EL (cell line): ENCODE measurements at regions not wholly inside any gene's neighbourhood (a gene's known extent, or its start where the extent isn't known, plus 50 kb on each side); places are given as distances from the start of the nearest gene placed in this dataset.
"Not testable (repeated sequence)": the region's sequence is repeated elsewhere in the genome, so short reads cannot be mapped to it uniquely, and the experiment has no call there.

Source experiments
- DNase-seq: peaks from one replicate; pipeline ENCODE4 v3.0.0-alpha.2; 2016

- DNase-seq: not testable (repeated sequence)
Measured at GRCh38 chr5:67864335-67864734, 351.2 kb upstream of the PIK3R1 start.

GRCh38 chr5:67858471-67859031, 357.0 kb upstream of the PIK3R1 start:
- no peak for DNase-seq

GRCh38 chr5:67857502-67857901, 358.1 kb upstream of the PIK3R1 start:
- no peak for DNase-seq

- DNase-seq: no peak
Measured at GRCh38 chr5:67855523-67855922, 360.0 kb upstream of the PIK3R1 start.

- DNase-seq: not testable (repeated sequence)
Measured at GRCh38 chr5:67850906-67851305, 364.6 kb upstream of the PIK3R1 start.

GRCh38 chr5:67844924-67845323, 370.6 kb upstream of the PIK3R1 start:
- DNase-seq: no peak

- peak; percentile 39 for DNase-seq
Measured at GRCh38 chr5:67842806-67843205, 372.8 kb upstream of the PIK3R1 start.

- DNase-seq: not testable (repeated sequence)
Measured at GRCh38 chr5:67837225-67837624, 378.3 kb upstream of the PIK3R1 start.

GRCh38 chr5:67836496-67836895, 379.1 kb upstream of the PIK3R1 start:
- DNase-seq: not testable (repeated sequence)

- DNase-seq: no peak
Measured at GRCh38 chr5:67831048-67831447, 384.5 kb upstream of the PIK3R1 start.

GRCh38 chr5:67827541-67827940, 388.0 kb upstream of the PIK3R1 start:
- no peak for DNase-seq

- no peak for DNase-seq
Measured at GRCh38 chr5:67824852-67825251, 390.7 kb upstream of the PIK3R1 start.

- DNase-seq: no peak
Measured at GRCh38 chr5:67817652-67818051, 397.9 kb upstream of the PIK3R1 start.

- no peak for DNase-seq
Measured at GRCh38 chr5:67816456-67816855, 399.1 kb upstream of the PIK3R1 start.

GRCh38 chr5:67815455-67816391, 399.8 kb upstream of the PIK3R1 start:
- DNase-seq: no peak

- no peak for DNase-seq
Measured at GRCh38 chr5:67814569-67815311, 400.8 kb upstream of the PIK3R1 start.

- no peak for DNase-seq
Measured at GRCh38 chr5:67813877-67814539, 401.5 kb upstream of the PIK3R1 start.

- DNase-seq: no peak
Measured at GRCh38 chr5:67809589-67809988, 406.0 kb upstream of the PIK3R1 start.

- no peak for DNase-seq
Measured at GRCh38 chr5:67808340-67808739, 407.2 kb upstream of the PIK3R1 start.

- DNase-seq: no peak
Measured at GRCh38 chr5:67807439-67807888, 408.1 kb upstream of the PIK3R1 start.

- DNase-seq: no peak
Measured at GRCh38 chr5:67806654-67807438, 408.7 kb upstream of the PIK3R1 start.
